CD8-positive, alpha-beta memory T cell (primary cell): ENCODE measurements at regions not wholly inside any gene's neighbourhood (a gene's known extent, or its start where the extent isn't known, plus 50 kb on each side); places are given as distances from the start of the nearest gene placed in this dataset.

Experiments used
- CTCF ChIA-PET: fragments of 350-600 bp; sonication (Branson Sonifier 250); formaldehyde crosslinking; loops from one replicate; lab custom pipeline; 2021; ENCODE audit warnings: antibody characterized with exemption; lab: Charles Lee
- POLR2A ChIA-PET: fragments of 350-600 bp; sonication (Branson Sonifier 250); formaldehyde crosslinking; loops from one replicate; lab custom pipeline; 2021; ENCODE audit warnings: antibody characterized with exemption; lab: Charles Lee
- DNase-seq, 5 donors: peaks; one replicate each; pipeline versions ENCODE4 v3.0.0 to v3.0.0-alpha.2; 2020 to 2022; ENCODE audit warnings: mixed read lengths in 1 of 5
- H3K27ac ChIP-seq: one replicate; pipeline ENCODE4 v1.7.0; 2013; ENCODE audit warnings: low read depth, mild to moderate bottlenecking, low read length, moderate library complexity
- H3K27me3 ChIP-seq: 2 replicates; pipeline ENCODE4 v1.7.0; 2013; ENCODE audit warnings: low read length, mild to moderate bottlenecking; ENCODE audit not compliant: insufficient read depth, poor library complexity, severe bottlenecking
- H3K36me3 ChIP-seq: 2 replicates; pipeline ENCODE4 v1.7.0; 2013; ENCODE audit warnings: mild to moderate bottlenecking, low read length, moderate library complexity; ENCODE audit not compliant: insufficient read depth
- H3K4me1 ChIP-seq: 2 replicates; pipeline ENCODE4 v1.7.0; 2013; ENCODE audit warnings: mild to moderate bottlenecking, low read length, moderate library complexity; ENCODE audit not compliant: insufficient read depth
- H3K4me3 ChIP-seq: 2 replicates; pipeline ENCODE4 v1.7.0; 2013; ENCODE audit warnings: mild to moderate bottlenecking, low read length
- H3K9me3 ChIP-seq: 2 replicates; pipeline ENCODE4 v1.7.0; 2013; ENCODE audit warnings: mild to moderate bottlenecking, low read length
- H3K27ac Mint-ChIP-seq, 8 donors: one replicate each; pipeline ENCODE4 v1.8.0; 2020 to 2021; ENCODE audit warnings: mixed read lengths in 8 of 8, mild to moderate bottlenecking in 6 of 8, inconsistent platforms in 3 of 8, moderate library complexity in 3 of 8
- H3K27me3 Mint-ChIP-seq, 2 donors: one replicate each; pipeline ENCODE4 v1.8.0; 2020 to 2021; ENCODE audit warnings: mixed read lengths in 2 of 2, mild to moderate bottlenecking in 1 of 2, moderate library complexity in 1 of 2
- H3K36me3 Mint-ChIP-seq, 3 donors: one replicate each; pipeline ENCODE4 v1.8.0; 2020 to 2021; ENCODE audit warnings: mixed read lengths in 3 of 3, inconsistent platforms in 1 of 3, mild to moderate bottlenecking in 1 of 3
- H3K4me1 Mint-ChIP-seq, 3 donors: one replicate each; pipeline ENCODE4 v1.8.0; 2020 to 2021; ENCODE audit warnings: mixed read lengths in 3 of 3, inconsistent platforms in 1 of 3, mild to moderate bottlenecking in 1 of 3
- H3K4me3 Mint-ChIP-seq, 7 donors: one replicate each; pipeline ENCODE4 v1.8.0; 2020 to 2021; ENCODE audit warnings: mixed read lengths in 7 of 7, mild to moderate bottlenecking in 6 of 7, moderate library complexity in 4 of 7, inconsistent platforms in 2 of 7
- H3K9me3 Mint-ChIP-seq, 5 donors: one replicate each; pipeline ENCODE4 v1.8.0; 2020 to 2022; ENCODE audit warnings: mixed read lengths in 5 of 5, mild to moderate bottlenecking in 3 of 5, moderate library complexity in 2 of 5, inconsistent platforms in 1 of 5

DNA sequence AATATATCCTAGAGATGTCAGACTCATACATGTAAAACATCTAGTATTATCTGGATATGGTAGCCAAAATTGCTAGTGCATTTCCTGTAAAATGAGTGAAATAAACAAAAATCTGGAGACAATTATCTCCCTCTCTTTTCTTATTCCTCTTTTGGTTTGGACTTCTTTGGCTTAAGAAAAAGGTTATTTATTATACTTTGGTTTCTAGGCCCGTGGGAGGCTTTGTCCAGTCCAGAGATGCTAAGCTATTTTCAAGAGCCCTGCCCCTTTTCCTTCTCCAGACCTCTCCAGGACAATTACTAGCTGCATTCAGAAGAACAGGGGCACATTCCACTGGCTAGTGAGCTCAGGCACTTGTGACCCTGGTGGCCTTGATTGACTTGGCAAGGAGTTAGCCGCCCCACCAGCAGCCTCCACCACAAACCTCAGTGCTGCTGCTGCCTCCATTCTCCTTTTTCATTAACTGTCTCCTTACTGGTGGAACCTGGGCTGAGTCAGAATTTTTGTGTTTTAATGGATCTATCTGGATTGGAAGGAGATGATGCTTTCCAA is 747.3 kb upstream of the TENM4 start:
- Mint-ChIP-seq H3K4me3 (no peak overlapping the region), H3K36me3 (peaks cover 0 to 3% (median 0%) of the 10 kb centered on the region in 3 donors), H3K27me3 (no peaks in the 10 kb centered on the region), H3K9me3 (peaks cover 12 to 29% (median 16%) of the 10 kb centered on the region in 5 donors), H3K4me1 (no peaks in the 10 kb centered on the region), H3K27ac (no peak overlapping the region)
- Histone ChIP-seq H3K4me3 (no peak overlapping the region), H3K27ac (no peak overlapping the region), H3K27me3 (no peaks in the 10 kb centered on the region), H3K4me1 (no peaks in the 10 kb centered on the region), H3K9me3 (no peaks in the 10 kb centered on the region), H3K36me3 (no peaks in the 10 kb centered on the region)
- ChIA-PET POLR2A (no interaction called here), CTCF (no interaction called here)
- no peak for DNase-seq

DNA sequence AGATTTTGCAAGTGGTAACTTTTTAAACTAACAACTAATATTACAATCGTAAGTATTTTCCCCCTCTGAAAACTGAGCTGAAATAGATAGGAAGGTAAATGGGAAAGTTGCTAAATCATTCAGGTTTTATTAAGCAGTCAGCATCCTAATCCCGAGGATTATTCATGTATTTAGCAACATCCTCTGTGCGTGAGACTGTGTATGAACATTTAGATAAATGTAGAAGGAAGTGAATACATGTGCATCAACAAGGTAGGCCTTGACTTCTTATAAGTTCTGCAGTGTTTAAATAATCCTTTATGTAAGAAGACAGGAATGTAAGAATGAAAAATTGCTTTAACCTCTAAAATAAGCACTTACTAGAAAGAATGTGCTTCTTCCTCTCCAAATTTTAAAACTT is 745.9 kb upstream of the TENM4 start:
- Mint-ChIP-seq H3K27ac (no peak overlapping the region), H3K4me1 (no peaks in the 10 kb centered on the region), H3K27me3 (no peaks in the 10 kb centered on the region), H3K4me3 (no peak overlapping the region), H3K9me3 (peaks cover 14 to 28% (median 16%) of the 10 kb centered on the region in 5 donors), H3K36me3 (peaks cover 0 to 3% (median 0%) of the 10 kb centered on the region in 3 donors)
- no peaks in the 10 kb centered on the region for H3K4me1 ChIP-seq
- ChIA-PET POLR2A (no interaction called here), CTCF (no interaction called here)
- H3K4me3 ChIP-seq: no peak overlapping the region
- H3K36me3 ChIP-seq: no peaks in the 10 kb centered on the region
- no peak overlapping the region for H3K27ac ChIP-seq
- DNase-seq: no peak
- H3K9me3 ChIP-seq: no peaks in the 10 kb centered on the region
- H3K27me3 ChIP-seq: no peaks in the 10 kb centered on the region

DNA sequence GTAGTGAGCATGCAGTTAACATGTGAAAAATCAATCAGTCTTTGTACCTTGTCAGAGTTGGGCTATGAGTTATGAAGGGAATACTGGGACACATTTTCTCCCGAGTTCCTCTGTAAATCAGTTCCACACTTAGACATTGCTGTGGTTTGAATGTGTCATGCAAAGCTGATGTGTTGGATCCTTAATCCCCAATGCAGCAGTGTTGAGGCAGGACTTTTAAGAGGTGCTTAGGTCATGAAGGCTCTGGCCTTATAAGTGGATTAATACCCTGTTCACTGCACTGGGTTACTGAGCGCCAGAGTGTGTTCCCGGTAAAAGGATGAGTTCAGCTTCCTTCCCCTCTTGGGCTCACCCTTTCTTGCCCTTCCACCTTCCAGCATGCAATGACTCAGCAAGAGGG is 742.1 kb upstream of the TENM4 start:
- Histone ChIP-seq H3K4me3 (no peak overlapping the region), H3K27me3 (no peaks in the 10 kb centered on the region), H3K9me3 (no peaks in the 10 kb centered on the region), H3K36me3 (no peaks in the 10 kb centered on the region), H3K27ac (no peak overlapping the region), H3K4me1 (no peaks in the 10 kb centered on the region)
- H3K27me3 Mint-ChIP-seq: no peaks in the 10 kb centered on the region
- CTCF ChIA-PET: no interaction called here
- DNase-seq: no peak
- H3K27ac Mint-ChIP-seq: no peak overlapping the region
- no peaks in the 10 kb centered on the region for H3K36me3 Mint-ChIP-seq
- POLR2A ChIA-PET: no interaction called here
- peaks cover 16 to 28% (median 22%) of the 10 kb centered on the region in 5 donors for H3K9me3 Mint-ChIP-seq
- H3K4me1 Mint-ChIP-seq: no peaks in the 10 kb centered on the region
- H3K4me3 Mint-ChIP-seq: no peak overlapping the region

DNA sequence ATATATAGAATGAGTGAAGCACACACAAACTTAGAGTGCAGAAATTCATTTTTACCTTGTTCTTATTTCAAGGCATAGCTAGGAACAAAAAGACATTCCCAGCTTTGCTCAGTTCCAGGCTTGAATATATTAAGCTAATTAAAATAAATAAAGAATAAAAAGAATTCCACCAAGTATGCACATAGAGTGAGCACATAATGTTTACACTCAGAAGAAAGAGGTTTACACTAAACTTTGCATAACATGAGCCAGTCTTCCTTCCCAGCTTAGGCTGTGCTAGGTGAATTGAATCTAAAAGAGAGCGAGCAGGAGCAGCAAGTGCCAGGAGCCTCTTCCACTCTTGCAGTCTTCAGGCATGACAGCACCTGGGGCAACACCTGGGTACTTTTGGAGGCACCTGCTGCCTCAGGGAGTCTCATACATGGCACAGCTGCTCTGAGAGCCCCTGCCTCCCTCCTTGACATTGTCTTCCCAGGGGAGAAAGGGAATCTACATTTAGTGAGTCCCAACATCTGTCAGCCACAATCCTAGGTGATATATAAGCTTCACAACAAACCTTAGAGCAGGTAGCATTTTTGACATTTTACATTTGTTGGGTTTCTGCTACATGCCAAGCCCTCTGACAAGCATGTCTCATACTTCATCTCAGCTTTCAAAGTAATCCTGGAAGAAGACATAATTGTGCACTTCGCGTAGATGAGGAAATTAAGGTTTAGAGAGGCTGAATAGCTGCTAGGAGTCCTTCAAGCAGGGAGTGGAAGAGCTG is 732.7 kb upstream of the TENM4 start:
- POLR2A ChIA-PET: no interaction called here
- Mint-ChIP-seq H3K4me3 (no peak overlapping the region), H3K9me3 (peaks cover 7 to 38% (median 14%) of the 10 kb centered on the region in 5 donors), H3K36me3 (no peaks in the 10 kb centered on the region), H3K4me1 (no peaks in the 10 kb centered on the region), H3K27ac (no peak overlapping the region), H3K27me3 (no peaks in the 10 kb centered on the region)
- CTCF ChIA-PET: no interaction called here
- DNase-seq: no peak
- Histone ChIP-seq H3K27me3 (no peaks in the 10 kb centered on the region), H3K4me3 (no peak overlapping the region), H3K27ac (no peak overlapping the region), H3K4me1 (no peaks in the 10 kb centered on the region), H3K36me3 (no peaks in the 10 kb centered on the region), H3K9me3 (no peaks in the 10 kb centered on the region)

DNA sequence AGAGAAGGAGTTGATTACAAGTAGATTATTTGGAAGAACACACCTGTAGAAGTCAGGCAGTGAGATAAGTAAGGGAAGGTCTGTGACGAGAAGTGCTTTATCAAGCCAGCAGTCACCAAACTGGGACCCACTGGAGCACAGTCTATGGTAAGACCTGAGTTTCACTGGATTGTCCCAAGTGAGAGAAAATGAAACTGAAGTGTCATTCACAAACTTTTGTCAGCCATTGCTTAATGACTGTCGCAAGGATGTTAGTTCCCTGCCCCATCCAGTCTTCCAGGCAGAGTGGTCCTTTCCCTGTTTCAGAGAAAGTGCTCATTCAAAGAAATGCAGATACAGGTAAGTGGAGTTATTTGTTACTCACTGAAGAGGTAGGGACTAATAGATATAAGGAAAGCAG is 728.0 kb upstream of the TENM4 start:
- DNase-seq: no peak
- CTCF ChIA-PET: no interaction called here
- Mint-ChIP-seq H3K27ac (no peak overlapping the region), H3K4me1 (no peaks in the 10 kb centered on the region), H3K9me3 (peaks cover 10 to 42% (median 12%) of the 10 kb centered on the region in 5 donors), H3K36me3 (no peaks in the 10 kb centered on the region), H3K27me3 (no peaks in the 10 kb centered on the region), H3K4me3 (no peak overlapping the region)
- POLR2A ChIA-PET: no interaction called here
- no peaks in the 10 kb centered on the region for H3K4me1 ChIP-seq
- no peak overlapping the region for H3K4me3 ChIP-seq
- H3K9me3 ChIP-seq: no peaks in the 10 kb centered on the region
- H3K27me3 ChIP-seq: no peaks in the 10 kb centered on the region
- H3K36me3 ChIP-seq: no peaks in the 10 kb centered on the region
- H3K27ac ChIP-seq: no peak overlapping the region

DNA sequence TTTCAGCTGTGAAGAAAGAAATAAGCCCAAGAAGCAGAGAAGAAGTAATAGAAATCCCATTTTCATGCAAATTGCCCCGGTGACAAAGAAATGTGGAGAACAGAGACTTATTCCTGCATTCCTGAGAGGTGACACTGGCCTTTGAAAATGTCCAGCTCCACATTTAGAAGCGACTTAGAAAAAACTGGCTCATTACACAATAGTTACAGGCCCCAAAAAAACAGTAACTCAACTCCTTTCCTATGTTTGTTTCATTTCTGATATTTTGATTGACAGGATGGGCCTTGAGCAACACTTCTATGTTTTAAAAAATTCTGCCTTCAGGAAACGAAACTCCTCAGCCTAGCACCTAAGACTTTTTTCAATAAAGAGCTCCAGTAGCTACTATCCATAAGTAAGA is 726.9 kb upstream of the TENM4 start:
- H3K4me1 Mint-ChIP-seq: no peaks in the 10 kb centered on the region
- no peak overlapping the region for H3K27ac Mint-ChIP-seq
- H3K4me1 ChIP-seq: no peaks in the 10 kb centered on the region
- no peaks in the 10 kb centered on the region for H3K36me3 ChIP-seq
- CTCF ChIA-PET: interaction anchor here (0.6 kb wide), 1 partner anchor 1204 kb away, joined by 3 read pairs; no protein-coding TSS in a partner anchor
- H3K9me3 Mint-ChIP-seq: peaks cover 12 to 46% (median 13%) of the 10 kb centered on the region in 5 donors
- H3K36me3 Mint-ChIP-seq: no peaks in the 10 kb centered on the region
- POLR2A ChIA-PET: no interaction called here
- no peak for DNase-seq
- no peaks in the 10 kb centered on the region for H3K27me3 ChIP-seq
- H3K4me3 ChIP-seq: no peak overlapping the region
- H3K9me3 ChIP-seq: no peaks in the 10 kb centered on the region
- no peak overlapping the region for H3K4me3 Mint-ChIP-seq
- no peaks in the 10 kb centered on the region for H3K27me3 Mint-ChIP-seq
- H3K27ac ChIP-seq: no peak overlapping the region

DNA sequence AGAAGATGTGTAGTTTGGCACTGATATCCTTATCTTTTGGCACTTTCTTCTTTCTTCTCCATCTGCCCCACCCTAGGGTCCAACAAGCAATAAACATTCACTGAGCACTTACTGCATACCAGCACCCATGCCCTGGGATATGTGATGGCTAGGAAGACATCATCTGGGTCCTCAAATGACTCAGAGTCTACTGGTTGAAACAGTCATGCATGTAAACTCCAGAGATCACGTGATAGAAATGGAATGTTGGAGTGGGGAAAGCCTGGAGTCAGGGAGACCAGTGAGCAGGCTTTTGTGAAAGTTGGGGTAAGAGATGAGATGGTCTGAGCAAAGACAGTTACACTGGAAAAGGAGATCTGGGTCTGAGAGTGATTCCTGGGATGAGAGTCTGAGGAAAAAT is 724.9 kb upstream of the TENM4 start:
- Mint-ChIP-seq H3K36me3 (no peaks in the 10 kb centered on the region), H3K27me3 (no peaks in the 10 kb centered on the region), H3K9me3 (peaks cover 2 to 41% (median 6%) of the 10 kb centered on the region in 5 donors), H3K4me1 (no peaks in the 10 kb centered on the region), H3K4me3 (no peak overlapping the region), H3K27ac (no peak overlapping the region)
- POLR2A ChIA-PET: no interaction called here
- CTCF ChIA-PET: no interaction called here
- no peak for DNase-seq
- no peaks in the 10 kb centered on the region for H3K36me3 ChIP-seq
- H3K27ac ChIP-seq: no peak overlapping the region
- H3K4me1 ChIP-seq: no peaks in the 10 kb centered on the region
- no peaks in the 10 kb centered on the region for H3K9me3 ChIP-seq
- H3K4me3 ChIP-seq: no peak overlapping the region
- H3K27me3 ChIP-seq: no peaks in the 10 kb centered on the region

DNA sequence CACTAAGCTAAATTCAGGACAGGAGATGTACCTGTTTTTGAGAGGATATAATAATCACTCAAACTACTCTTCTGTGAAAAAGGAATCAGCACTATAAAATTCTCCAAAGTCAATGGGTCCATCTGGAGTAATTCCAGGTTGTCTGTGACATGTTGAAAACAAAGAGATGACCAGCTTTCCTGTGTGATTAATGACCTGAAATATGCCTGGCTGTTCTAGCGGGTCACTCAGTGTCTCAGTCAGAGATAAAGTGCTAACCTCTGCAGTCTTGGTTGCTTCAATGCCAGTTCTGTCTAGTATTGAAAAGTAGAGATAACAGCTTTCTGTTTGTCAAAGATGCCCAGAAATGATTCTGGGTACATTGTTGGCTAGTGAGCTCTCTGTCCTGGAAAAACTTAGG is 722.6 kb upstream of the TENM4 start:
- H3K36me3 ChIP-seq: no peaks in the 10 kb centered on the region
- ChIA-PET POLR2A (no interaction called here), CTCF (no interaction called here)
- Mint-ChIP-seq H3K4me3 (no peak overlapping the region), H3K4me1 (no peaks in the 10 kb centered on the region), H3K9me3 (peaks cover under 1 to 32% (median 5%) of the 10 kb centered on the region in 5 donors), H3K27me3 (no peaks in the 10 kb centered on the region), H3K27ac (no peak overlapping the region), H3K36me3 (no peaks in the 10 kb centered on the region)
- H3K9me3 ChIP-seq: no peaks in the 10 kb centered on the region
- H3K27me3 ChIP-seq: no peaks in the 10 kb centered on the region
- no peak overlapping the region for H3K4me3 ChIP-seq
- H3K4me1 ChIP-seq: no peaks in the 10 kb centered on the region
- DNase-seq: no peak
- H3K27ac ChIP-seq: no peak overlapping the region
